Epithelial cell of esophagus (primary cell): ENCODE measurements at regions not wholly inside any gene's neighbourhood (a gene's known extent, or its start where the extent isn't known, plus 50 kb on each side); places are given as distances from the start of the nearest gene placed in this dataset.

Experiments used
- DNase-seq: peaks from one replicate; pipeline ENCODE4 v3.0.0; 2010; ENCODE audit warnings: low read depth
- H3K4me3 ChIP-seq: 2 replicates; pipeline ENCODE4 v1.5.1; 2011; ENCODE audit warnings: mild to moderate bottlenecking, low read length, control low read depth
- TF ChIP-seq, protein P1 (sequence below): IDR thresholded peaks from 2 replicates; pipeline ENCODE4 v1.5.1; 2011; ENCODE audit warnings: low read depth, mild to moderate bottlenecking, low read length, control low read depth, inconsistent platforms; ENCODE audit not compliant: insufficient read depth; ENCODE audit errors: missing control alignments

DNA sequence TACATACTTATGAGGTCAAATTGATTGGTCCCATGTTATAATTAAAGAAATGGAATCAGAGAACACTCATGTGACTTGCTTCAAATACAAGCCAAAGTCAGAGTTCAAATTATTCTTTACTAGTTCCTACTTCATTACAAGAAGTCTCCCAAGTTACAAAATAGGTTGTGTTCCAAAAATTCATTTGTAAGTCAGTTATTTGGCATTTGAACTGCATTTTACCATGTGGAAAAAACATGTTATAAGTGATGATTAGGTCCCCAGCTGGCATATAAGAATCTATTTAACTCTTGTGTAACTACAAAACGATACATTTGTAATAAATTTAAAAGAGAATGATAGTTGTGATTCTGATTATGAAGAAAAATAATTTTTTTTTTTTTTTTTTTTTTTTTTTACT lies 124.1 kb downstream of the DISP1 start:
- no peak overlapping the region for H3K4me3 ChIP-seq
- TF ChIP-seq, protein P1, sequence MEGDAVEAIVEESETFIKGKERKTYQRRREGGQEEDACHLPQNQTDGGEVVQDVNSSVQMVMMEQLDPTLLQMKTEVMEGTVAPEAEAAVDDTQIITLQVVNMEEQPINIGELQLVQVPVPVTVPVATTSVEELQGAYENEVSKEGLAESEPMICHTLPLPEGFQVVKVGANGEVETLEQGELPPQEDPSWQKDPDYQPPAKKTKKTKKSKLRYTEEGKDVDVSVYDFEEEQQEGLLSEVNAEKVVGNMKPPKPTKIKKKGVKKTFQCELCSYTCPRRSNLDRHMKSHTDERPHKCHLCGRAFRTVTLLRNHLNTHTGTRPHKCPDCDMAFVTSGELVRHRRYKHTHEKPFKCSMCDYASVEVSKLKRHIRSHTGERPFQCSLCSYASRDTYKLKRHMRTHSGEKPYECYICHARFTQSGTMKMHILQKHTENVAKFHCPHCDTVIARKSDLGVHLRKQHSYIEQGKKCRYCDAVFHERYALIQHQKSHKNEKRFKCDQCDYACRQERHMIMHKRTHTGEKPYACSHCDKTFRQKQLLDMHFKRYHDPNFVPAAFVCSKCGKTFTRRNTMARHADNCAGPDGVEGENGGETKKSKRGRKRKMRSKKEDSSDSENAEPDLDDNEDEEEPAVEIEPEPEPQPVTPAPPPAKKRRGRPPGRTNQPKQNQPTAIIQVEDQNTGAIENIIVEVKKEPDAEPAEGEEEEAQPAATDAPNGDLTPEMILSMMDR, result no peak
- no peak for DNase-seq

DNA sequence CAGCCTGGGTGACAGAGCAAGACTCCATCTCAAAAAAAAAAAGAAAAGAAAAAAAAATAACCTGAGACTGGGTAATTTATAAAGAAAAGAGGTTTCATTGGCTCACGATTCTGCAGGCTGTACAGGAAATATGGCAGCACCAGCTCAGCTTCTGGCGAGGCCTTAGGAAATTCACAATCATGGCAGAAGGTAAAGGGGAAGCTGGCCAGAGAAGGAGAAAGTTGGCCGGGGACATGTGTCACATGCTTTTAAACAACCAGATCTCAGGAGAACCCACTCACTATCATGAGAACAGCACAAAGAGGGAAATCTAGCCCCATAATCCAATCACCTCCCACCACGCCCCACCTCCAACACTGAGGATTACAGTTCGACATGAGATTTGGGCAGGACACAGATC lies 125.3 kb downstream of the DISP1 start:
- TF ChIP-seq, protein P1, result no peak
- DNase-seq, result no peak
- no peak overlapping the region for H3K4me3 ChIP-seq

DNA sequence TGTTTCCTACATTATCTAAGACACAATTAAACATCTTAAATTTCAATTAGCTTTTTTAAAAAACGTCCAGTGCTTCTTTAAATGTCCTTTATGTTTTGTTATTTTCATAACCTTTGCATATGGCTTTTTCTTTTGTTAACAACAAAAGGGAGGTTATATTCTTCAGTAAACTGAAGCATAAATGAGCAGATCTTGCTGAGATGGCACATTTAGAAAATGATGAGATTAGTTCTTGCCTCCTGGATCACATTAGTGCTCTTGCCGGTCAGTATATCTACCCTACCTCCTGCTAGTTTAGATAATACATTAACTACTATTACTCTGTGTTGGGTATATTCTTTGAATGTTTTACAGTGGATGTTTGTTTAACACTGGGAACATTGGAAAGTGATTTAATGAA lies 126.1 kb downstream of the DISP1 start:
- no peak for DNase-seq
- no peak overlapping the region for H3K4me3 ChIP-seq
- TF ChIP-seq, protein P1, result no peak

DNA sequence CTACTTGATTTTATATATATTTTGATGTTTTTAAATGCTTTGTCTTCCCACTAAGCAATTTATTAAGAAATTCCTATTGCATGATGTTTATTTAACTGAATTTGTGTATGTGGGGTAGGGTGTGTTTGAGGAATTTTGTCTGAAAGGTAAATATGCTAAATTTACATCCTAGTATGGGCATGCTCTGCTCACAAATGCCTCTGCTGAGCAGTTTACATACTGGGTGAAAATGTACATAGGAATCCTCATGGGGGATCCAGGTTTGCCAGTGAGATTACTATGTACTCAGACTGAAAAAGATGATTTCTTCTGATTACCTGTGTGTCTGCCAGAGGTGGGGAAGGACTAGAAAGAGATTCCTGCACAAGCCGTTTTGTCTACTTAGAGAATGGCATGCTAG lies 126.6 kb downstream of the DISP1 start:
- no peak overlapping the region for H3K4me3 ChIP-seq
- DNase-seq, result no peak
- TF ChIP-seq, protein P1, result no peak

DNA sequence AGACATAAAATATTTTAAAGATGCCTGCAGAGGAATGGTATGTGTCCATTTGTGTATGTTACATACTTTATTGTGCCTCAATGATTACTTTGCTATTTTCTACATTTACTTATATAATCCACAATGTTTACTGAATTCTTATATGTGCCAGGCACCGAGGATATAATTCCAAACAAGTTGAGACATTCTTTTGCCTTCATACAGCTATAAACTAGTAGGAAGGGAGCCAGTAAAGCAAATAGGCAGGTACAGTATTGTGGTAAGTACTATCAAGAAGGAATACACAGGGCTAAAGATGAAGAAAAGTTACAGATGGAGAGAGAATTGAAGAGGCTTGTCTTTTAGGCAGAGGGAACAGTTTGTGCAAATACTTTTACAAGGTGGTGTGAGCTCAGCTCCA lies 131.6 kb downstream of the DISP1 start:
- no peak overlapping the region for H3K4me3 ChIP-seq
- TF ChIP-seq, protein P1, result no peak
- no peak for DNase-seq

DNA sequence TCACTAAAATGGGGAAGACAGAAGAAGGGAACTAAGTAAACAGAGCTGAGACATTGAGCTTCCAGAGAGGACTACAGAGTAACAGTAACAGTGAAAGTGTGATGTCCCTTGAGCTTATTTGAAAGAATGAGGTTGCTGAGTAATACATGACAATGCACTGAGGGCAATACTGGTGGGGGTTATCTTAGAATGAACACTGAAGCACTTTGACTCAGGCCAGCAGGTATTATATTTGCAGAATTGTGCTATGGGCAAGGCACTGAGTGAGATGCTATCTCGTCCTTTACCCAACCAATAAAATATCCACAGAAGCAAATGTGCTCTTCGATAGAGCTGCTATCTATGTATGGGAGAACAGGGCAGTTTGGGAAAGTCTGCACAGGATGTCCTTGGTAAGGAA lies 133.2 kb downstream of the DISP1 start:
- TF ChIP-seq, protein P1, result no peak
- H3K4me3 ChIP-seq, result no peak overlapping the region
- no peak for DNase-seq

DNA sequence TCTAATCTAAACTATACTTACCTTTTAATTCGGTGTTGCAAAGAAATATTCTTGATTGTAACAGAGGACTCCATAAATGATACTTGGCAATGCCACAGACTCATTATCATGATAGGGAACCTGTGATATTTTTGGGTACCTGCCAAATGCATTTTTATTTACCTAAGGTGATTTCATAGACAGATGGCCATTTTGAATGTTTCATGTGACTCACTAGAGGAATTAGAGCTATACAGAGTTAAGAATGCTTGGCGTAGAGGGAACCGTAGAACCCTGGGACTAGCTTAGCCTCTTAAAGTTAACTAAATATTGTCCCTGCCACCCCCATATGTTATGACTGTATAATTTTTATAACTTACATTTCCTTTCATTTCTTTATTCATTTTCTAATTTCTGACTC lies 136.1 kb downstream of the DISP1 start:
- no peak overlapping the region for H3K4me3 ChIP-seq
- DNase-seq, result peak; percentile 87
- TF ChIP-seq, protein P1, result no peak
